K562 (cell line): ENCODE measurements at regions not wholly inside any gene's neighbourhood (a gene's known extent, or its start where the extent isn't known, plus 50 kb on each side); places are given as distances from the start of the nearest gene placed in this dataset.

Experiments used
- NFYB ChIP-seq: IDR thresholded peaks from 2 replicates; pipeline ENCODE4 v1.6.1; 2011; ENCODE audit warnings: mild to moderate bottlenecking, moderate library complexity; ENCODE audit not compliant: insufficient read length; ENCODE audit errors: extremely low read depth
- POLR2AphosphoS5 ChIP-seq: IDR thresholded peaks from 2 replicates; pipeline ENCODE4 v1.6.1; 2011; ENCODE audit warnings: mild to moderate bottlenecking, low read depth, low read length, moderate library complexity; ENCODE audit not compliant: control insufficient read depth, insufficient read depth
- TEAD4 ChIP-seq, 2 experiments: sonication (generic) in 1 of 2; formaldehyde crosslinking in 1 of 2; IDR thresholded peaks; 2 replicates each; pipeline versions ENCODE4 v1.6.1 to v1.8.0; 2012 to 2022; ENCODE audit warnings: borderline replicate concordance in 1 of 2, inconsistent platforms in 1 of 2, low read length in 1 of 2, mild to moderate bottlenecking in 1 of 2, missing genetic modification reagents in 1 of 2
- USF1 ChIP-seq: sonication (generic); formaldehyde crosslinking; IDR thresholded peaks from 2 replicates; pipeline ENCODE4 v1.9.0; 2022; ENCODE audit warnings: mild to moderate bottlenecking, missing genetic modification reagents
- ZNF12 ChIP-seq: sonication (generic); formaldehyde crosslinking; IDR thresholded peaks from 2 replicates; pipeline ENCODE4 v1.4.0; 2020; ENCODE audit warnings: mild to moderate bottlenecking, missing genetic modification reagents

- TF ChIP-seq ZNF12 (no peak), POLR2AphosphoS5 (no peak), TEAD4 (IDR thresholded peaks at IDR 0.05; ENCODE audit: low read length) (no peak), TEAD4 (CRISPR knock-in tag; IDR thresholded peaks at IDR 0.05; ENCODE audit: borderline replicate concordance) (no peak), NFYB (no peak), USF1 (CRISPR knock-in tag) (no peak)
Measured at GRCh38 chr9:90032296-90033027, 427.6 kb downstream of the GADD45G start.
